Cardiac septum (tissue), 1 donor: ENCODE measurements at regions not wholly inside any gene's neighbourhood (a gene's known extent, or its start where the extent isn't known, plus 50 kb on each side); places are given as distances from the start of the nearest gene placed in this dataset.
"Not testable (repeated sequence)": the region's sequence is repeated elsewhere in the genome, so short reads cannot be mapped to it uniquely, and the experiment has no call there.

ENCODE experiments used
- DNase-seq: peaks from one replicate; pipeline ENCODE4 v3.0.0-alpha.2; 2020; ENCODE audit warnings: low spot score
- intact Hi-C: fragments of 100-400 bp; cut with DNase I; formaldehyde crosslinking; loops from one replicate; pipeline ENCODE4 v1.14.0; 2022
- donor health status: DM: no; HTN: no; CAD: no.

GRCh38 chr3:174440741-174441587 lies 418.2 kb upstream of the NAALADL2 start:
- intact Hi-C loops: loop anchor here (5.0 kb wide), 2 partner anchors 176 to 1044 kb away; partner anchors contain the start of gene NLGN1
- peak; percentile 88 for DNase-seq

DNA sequence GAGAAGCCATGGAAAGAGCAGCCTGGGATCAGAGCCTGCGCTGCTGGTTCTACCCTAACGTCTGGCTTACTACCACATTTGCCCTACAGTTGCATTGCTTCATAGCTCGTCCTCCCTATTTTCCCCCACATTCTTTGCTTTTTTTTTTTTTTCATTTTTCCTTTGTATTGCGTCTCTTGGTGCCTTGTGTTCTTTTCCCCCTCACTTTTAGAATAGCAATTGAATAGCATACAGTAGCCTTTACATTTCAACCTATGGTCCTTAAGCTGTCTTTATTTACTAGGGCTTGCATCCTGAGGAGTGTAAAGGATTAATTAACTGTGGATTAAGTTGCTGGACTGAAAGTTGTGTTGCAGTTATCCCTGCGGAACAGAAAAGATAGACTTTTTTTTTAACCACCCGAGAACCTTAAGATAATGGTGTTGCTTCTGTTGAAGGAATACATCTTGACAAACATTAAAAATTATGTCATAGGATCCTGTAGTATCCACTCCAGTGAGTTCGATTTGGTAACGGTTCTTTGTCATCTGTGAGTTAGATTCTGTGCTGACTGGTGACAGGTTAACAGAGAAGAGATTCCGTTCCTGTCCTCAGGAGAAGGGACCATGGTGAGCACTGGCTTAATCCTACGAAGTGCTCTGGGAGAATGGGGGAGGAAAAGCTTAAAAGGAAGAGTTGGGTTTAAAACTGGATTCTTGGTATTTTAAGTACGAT lies 417.4 kb upstream of the NAALADL2 start:
- intact Hi-C loops: loop anchor here (5.0 kb wide), 2 partner anchors 176 to 1044 kb away; partner anchors contain the start of gene NLGN1

DNA sequence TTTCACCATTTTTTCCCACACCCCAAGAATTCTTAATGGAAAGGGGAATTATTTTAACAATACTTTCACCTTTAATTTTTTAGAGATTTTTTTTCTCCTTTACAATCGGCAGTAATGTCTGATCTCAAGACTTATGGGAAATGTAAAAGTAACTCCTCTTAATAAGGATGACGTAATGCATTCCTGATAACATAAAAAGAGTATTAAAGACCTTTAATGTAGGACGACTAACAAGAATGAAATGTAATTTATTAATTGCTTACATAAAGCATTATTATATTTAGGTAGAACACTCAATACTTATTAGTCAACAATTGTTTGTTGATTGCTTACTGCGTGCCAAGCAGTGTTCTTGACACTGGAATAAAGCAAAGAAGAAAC lies 416.8 kb upstream of the NAALADL2 start:
- intact Hi-C loops: loop anchor here (5.0 kb wide), 2 partner anchors 175 to 1045 kb away; partner anchors contain the start of gene NLGN1
- DNase-seq: no peak

More for the DNA sequence above, 417.4 kb upstream of the NAALADL2 start:
- DNase-seq: no peak

DNA sequence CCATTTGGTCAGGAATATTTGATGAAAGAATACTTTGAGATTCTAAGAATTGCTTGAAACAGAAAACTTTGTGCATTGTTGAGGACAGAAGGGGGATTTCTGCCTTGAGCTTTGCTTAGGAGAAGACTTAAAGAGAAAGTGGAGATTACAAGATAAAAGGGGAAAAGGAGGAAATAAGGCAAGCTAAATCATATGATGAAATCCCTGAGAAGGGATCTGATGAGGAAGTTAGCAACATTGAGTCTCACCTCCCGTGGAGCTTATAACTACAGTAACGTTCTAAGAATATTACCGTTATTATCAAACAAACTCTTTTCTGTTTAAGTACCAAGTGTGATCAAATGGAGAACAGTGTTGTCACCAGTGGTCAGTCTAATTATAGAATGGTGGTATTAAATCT lies 414.7 kb upstream of the NAALADL2 start:
- intact Hi-C loops: loop anchor here (5.0 kb wide), 2 partner anchors 173 to 1047 kb away; partner anchors contain the start of gene NLGN1
- no peak for DNase-seq

DNA sequence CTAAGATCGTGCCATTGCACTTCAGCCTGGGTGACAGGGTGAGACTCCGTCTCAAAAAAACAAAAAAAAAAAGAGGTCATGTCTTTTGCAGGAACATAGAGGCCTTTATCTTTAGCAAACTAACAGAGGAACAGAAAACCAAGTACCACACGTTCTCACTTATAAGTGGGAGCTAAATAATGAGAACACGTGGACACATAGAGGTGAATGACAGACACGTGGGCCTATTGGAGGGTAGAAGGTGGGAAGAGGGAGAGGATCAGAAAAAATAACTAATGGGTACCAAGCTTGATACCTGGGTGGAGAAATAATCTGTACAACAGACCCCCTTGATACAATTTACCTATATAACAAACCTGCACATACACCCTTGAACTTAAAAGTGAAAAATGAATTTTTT lies 401.4 kb upstream of the NAALADL2 start:
- intact Hi-C loops: no loop called here
- no peak for DNase-seq

- intact Hi-C loops: no loop called here
- no peak for DNase-seq
Measured at GRCh38 chr3:174460831-174461230, 398.3 kb upstream of the NAALADL2 start.

- DNase-seq: no peak
- intact Hi-C loops: no loop called here
Measured at GRCh38 chr3:174462916-174463315, 396.2 kb upstream of the NAALADL2 start.

DNA sequence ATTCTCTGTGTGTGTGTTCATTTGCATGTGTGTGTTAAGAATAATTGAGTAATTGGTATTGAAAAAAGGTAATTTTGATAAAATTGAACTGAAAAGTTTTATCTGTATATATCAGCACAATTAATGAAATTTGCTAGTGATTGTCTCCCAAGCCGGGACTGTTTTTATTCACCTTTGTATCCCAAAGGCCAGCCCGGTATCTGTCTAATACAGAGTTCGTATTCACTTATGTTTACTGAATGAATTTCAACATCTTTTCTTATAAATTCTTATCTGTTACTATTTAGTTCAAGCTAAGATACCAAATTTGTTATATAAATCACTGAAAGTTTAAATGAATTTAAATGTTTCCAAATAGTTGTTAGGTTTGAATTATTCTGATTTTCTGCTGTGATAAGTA lies 394.0 kb upstream of the NAALADL2 start:
- intact Hi-C loops: no loop called here
- no peak for DNase-seq

DNA sequence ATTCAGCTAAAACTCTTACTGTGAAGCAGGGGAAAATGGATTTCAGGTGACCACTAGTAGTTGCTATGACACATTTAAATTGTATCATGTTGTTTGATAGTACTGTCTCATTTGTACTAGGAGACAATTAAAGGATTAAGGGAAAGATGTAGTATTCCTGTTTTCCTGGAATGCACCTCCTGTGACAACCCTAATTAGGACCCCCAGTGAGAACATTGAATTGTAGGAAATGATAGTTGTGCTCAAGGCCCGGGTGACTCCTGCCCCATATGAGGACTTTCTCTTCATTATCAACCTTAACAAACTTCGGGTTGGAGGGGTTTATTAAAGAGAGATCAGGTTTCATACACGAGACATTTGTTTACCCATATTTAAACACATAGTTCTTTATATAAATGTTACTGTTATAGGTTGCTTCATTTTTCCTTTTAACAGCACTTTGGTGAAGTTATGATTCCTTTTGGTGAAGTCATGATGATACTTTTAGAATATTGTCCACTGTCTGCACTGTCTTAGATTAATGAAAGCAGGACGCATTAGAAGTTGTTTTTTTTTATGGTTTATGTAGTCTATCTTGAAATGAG lies 392.6 kb upstream of the NAALADL2 start:
- no peak for DNase-seq
- intact Hi-C loops: no loop called here

DNA sequence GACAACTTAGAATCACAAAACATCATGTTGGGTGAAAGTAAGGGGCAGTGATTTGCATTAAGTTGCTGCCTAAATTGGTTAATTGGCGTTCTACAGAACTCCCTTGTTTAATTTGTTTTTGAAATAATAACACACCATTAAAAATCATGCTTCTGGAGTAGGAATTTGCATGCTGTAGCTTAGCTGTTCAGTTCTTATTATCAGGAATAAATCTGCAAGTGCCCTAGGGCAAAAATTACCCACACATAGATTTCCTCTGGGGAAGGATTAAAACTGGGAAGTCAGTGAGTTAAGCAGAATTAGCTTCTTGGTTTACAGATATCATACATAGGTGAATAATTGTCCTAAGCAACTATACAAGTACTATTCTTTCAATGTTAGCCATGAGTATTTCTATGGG lies 381.6 kb upstream of the NAALADL2 start:
- no peak for DNase-seq

GRCh38 chr3:174480767-174481166 lies 378.4 kb upstream of the NAALADL2 start:
- no peak for DNase-seq
- intact Hi-C loops: no loop called here

More for the DNA sequence above, 381.6 kb upstream of the NAALADL2 start:
- intact Hi-C loops: no loop called here

DNA sequence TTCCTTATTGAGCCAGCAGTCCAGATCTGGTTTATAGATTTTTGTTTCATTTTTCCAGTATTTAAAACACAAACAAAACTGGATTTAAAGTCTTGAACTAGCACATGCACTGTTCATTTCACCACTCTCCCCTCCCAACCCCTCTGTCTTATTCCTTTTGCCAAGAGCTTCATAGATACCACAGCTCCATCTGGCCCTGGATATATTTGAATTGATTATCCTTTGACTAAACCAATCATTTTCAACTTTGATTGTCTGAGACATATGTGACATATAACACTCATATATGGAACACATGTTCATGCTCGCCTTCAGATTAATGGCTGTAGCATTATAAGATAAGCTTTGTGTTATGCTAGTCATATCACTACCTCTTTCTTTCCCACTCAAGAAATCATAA lies 376.6 kb upstream of the NAALADL2 start:
- intact Hi-C loops: no loop called here

DNA sequence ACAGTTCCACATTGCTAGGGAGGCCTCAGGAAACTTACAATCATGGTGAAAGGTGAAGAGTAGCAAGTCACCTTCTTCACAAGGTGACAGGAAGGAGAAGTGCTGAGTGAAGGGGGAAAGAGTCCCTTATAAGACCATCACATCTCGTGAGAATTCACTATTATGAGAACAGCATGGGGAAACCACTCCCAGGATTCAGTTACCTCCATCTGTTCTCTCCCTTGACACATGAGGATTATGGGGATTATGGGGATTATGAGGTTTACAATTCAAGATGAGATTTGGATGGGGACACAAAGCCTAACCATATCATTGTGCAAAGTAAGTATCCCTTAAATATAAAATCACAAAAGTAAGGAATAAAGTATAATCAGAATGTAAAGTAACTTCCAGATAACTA lies 375.9 kb upstream of the NAALADL2 start:
- intact Hi-C loops: no loop called here
- no peak for DNase-seq

More for the DNA sequence above, 376.6 kb upstream of the NAALADL2 start:
- DNase-seq: no peak

DNA sequence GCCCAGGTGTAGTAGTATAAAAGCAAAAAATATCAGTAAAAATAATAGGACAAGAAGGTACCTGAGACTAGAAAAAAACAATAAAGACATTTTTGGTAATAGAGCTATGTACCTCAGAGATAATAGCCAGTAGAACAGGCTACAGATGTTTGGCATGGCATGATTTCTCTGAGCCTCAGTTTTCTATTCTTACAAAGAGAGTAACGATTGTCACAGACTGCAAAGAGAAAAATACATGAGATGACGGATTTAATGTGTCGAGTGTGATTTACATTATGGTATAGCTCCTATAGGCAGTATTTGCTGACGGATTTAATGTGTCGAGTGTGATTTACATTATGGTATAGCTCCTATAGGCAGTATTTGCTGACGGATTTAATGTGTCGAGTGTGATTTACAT lies 375.3 kb upstream of the NAALADL2 start:
- intact Hi-C loops, DNase-seq: not testable (repeated sequence)

DNA sequence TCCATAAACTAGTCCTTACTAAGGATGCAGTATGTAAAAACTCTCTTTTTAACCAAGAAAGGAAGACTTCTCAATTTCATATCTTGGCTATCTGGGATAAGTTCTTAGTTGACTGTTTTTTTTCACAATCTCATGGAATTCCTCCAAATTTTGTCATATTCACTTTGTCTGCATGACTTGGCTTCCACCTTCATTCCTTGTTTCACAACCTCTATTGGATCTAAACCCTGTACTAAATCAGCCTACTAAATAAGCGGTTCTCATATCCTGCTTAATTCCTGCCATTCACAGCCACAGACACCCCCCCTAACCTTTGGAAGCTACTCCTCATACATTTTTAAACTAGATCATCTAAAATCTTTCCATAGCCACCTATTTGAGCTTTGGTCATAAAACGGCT lies 370.6 kb upstream of the NAALADL2 start:
- intact Hi-C loops: no loop called here
- DNase-seq: no peak

GRCh38 chr3:174495311-174495710 lies 363.8 kb upstream of the NAALADL2 start:
- no peak for DNase-seq
- intact Hi-C loops: no loop called here

GRCh38 chr3:174495928-174496327 lies 363.2 kb upstream of the NAALADL2 start:
- intact Hi-C loops: no loop called here
- DNase-seq: no peak

DNA sequence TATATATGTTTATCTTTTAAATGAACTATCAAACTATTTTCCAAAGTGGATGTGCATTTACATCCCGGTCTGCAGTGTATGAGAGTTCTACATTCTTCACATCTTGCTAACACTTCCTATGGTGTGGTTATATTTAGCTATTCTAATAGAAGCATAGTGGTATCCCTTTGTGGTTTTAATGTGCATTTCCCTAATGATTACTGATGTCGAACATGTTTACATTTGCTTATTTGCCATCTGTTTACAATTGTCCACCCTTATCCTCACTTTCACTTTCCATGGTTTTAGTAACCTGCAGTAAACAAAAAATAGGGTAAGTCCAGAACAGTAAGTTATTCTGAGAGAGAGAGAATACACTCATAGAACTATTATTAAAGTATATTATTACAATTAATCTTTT lies 360.5 kb upstream of the NAALADL2 start:
- intact Hi-C loops: no loop called here
- DNase-seq: no peak

GRCh38 chr3:174505266-174505665 lies 353.9 kb upstream of the NAALADL2 start:
- DNase-seq: no peak
- intact Hi-C loops: no loop called here

DNA sequence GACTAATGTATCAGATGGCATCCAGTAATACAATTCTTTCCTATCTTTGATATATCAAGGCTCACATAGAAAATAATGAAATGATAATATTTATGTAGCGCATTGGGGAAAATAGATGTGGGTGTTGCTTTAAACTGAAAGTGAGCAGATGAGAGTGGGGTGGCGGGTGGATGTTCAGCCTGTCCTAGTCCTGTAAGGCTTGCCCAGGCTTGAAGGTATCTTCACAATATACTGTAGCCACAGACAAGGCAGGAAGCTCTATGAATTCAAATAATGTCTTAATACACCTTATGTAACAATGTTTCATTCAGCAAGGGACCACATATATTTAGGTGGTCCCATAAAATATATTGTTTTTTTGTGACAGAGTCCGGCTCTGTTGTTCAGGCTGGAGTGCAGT lies 334.9 kb upstream of the NAALADL2 start:
- no peak for DNase-seq
- intact Hi-C loops: no loop called here
